ENCODE measurements at regions not wholly inside any gene's neighbourhood (a gene's known extent, or its start where the extent isn't known, plus 50 kb on each side); places are given as distances from the start of the nearest gene placed in this dataset.

GRCh38 chr14:34122650-34123049, 171.8 kb upstream of the EGLN3 start:
- TF ChIP-seq REST (IDR thresholded peaks at IDR 0.05; ENCODE audit: borderline replicate concordance) (no peak), MXI1 (conservative IDR thresholded peaks at IDR 0.05; ENCODE audit: poor library complexity, severe bottlenecking) (no peak), EZH2 (IDR thresholded peaks at IDR 0.05; ENCODE audit: borderline replicate concordance, insufficient read depth, low read length, poor library complexity, severe bottlenecking) (no peak), EP300 (conservative IDR thresholded peaks at IDR 0.05; ENCODE audit: poor library complexity, severe bottlenecking) (no peak), RAD21 (conservative IDR thresholded peaks at IDR 0.05) (no peak), CTCF (IDR thresholded peaks at IDR 0.05; ENCODE audit: poor library complexity, severe bottlenecking) (no peak), TAF1 (IDR thresholded peaks at IDR 0.05; ENCODE audit: low read depth) (no peak), SMC3 (conservative IDR thresholded peaks at IDR 0.05; ENCODE audit: poor library complexity) (no peak), POLR2AphosphoS5 (IDR thresholded peaks at IDR 0.05) (no peak)
- no peak overlapping the region for H3K4me2 ChIP-seq (ENCODE audit: low read length)

GRCh38 chr14:34122081-34122480, 171.2 kb upstream of the EGLN3 start:
- Histone ChIP-seq H3K79me2 (replicated peaks; ENCODE audit: insufficient read depth, low read length) (no peaks in the 10 kb centered on the region), H3K9me2 (ENCODE audit: insufficient read depth, low read length) (no peaks in the 10 kb centered on the region), H3K9ac (ENCODE audit: low read length) (no peak overlapping the region), H2AFZ (ENCODE audit: low read depth, low read length) (no peak overlapping the region), H3K27ac (ENCODE audit: low read length) (no peak overlapping the region), H3K27me3 (ENCODE audit: insufficient read depth, low read depth, low read length) (no peaks in the 10 kb centered on the region), H3K36me3 (ENCODE audit: insufficient read depth, low read length) (no peaks in the 10 kb centered on the region), H4K20me1 (ENCODE audit: insufficient read depth) (no peaks in the 10 kb centered on the region), H3K9me3 (ENCODE audit: low read length) (no peaks in the 10 kb centered on the region), H3K4me2 (ENCODE audit: low read length) (no peak overlapping the region), H3F3A (ENCODE audit: insufficient read depth, low read length, poor library complexity, severe bottlenecking) (no peaks in the 10 kb centered on the region), H3K4me3 (ENCODE audit: low read length) (no peak overlapping the region)
- TF ChIP-seq CTCF (IDR thresholded peaks at IDR 0.05; ENCODE audit: poor library complexity, severe bottlenecking) (no peak), POLR2AphosphoS5 (IDR thresholded peaks at IDR 0.05) (no peak), TAF1 (IDR thresholded peaks at IDR 0.05; ENCODE audit: low read depth) (no peak), MXI1 (conservative IDR thresholded peaks at IDR 0.05; ENCODE audit: poor library complexity, severe bottlenecking) (no peak), REST (IDR thresholded peaks at IDR 0.05; ENCODE audit: borderline replicate concordance) (no peak)

More at GRCh38 chr14:34122650-34123049, 171.8 kb upstream of the EGLN3 start:
- no peaks in the 10 kb centered on the region for H3K36me3 ChIP-seq (ENCODE audit: insufficient read depth, low read length)
- H2AFZ ChIP-seq (ENCODE audit: low read depth, low read length), result no peak overlapping the region
- H3K79me2 ChIP-seq (replicated peaks; ENCODE audit: insufficient read depth, low read length), result no peaks in the 10 kb centered on the region
- H3K27ac ChIP-seq (ENCODE audit: low read length), result no peak overlapping the region
- H3K9me3 ChIP-seq (ENCODE audit: low read length), result no peaks in the 10 kb centered on the region
- no peaks in the 10 kb centered on the region for H3F3A ChIP-seq (ENCODE audit: insufficient read depth, low read length, poor library complexity, severe bottlenecking)
- H4K20me1 ChIP-seq (ENCODE audit: insufficient read depth), result no peaks in the 10 kb centered on the region
- H3K9ac ChIP-seq (ENCODE audit: low read length), result no peak overlapping the region
- H3K9me2 ChIP-seq (ENCODE audit: insufficient read depth, low read length), result no peaks in the 10 kb centered on the region
- no peak overlapping the region for H3K4me3 ChIP-seq (ENCODE audit: low read length)
- H3K27me3 ChIP-seq (ENCODE audit: insufficient read depth, low read depth, low read length), result no peaks in the 10 kb centered on the region
